ENCODE measurements at regions not wholly inside any gene's neighbourhood (a gene's known extent, or its start where the extent isn't known, plus 50 kb on each side); places are given as distances from the start of the nearest gene placed in this dataset.

DNA sequence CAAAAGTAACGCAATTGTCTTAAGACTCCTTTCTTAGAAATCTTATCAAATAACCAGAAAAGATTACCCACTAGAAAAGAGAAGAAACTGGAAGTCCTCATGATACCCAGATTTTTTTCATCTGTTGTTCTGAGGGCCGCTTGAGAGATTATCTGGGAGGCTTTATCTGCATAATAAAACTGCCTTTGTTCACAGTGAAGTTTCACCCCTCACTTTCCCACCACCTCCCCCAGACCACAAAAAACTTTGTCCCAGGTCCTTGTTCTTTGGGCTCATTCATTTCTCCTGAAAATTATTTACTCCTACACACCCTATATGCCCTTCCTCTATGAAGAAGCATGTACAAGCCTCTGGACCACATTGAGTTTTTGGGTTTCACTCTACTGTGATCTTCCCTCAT is 745.1 kb upstream of the COBL start:
- Histone ChIP-seq H2AFZ (ENCODE audit: low read length) (peak overlapping the region; percentile 42; the same call in 1 of the 2 replicates), H3F3A (ENCODE audit: insufficient read depth, low read length) (no peaks in the 10 kb centered on the region), H3K27ac (ENCODE audit: low read depth, low read length, poor library complexity, severe bottlenecking) (no peak overlapping the region), H3K4me1 (ENCODE audit: insufficient read depth, low read length, severe bottlenecking) (peaks cover 14% of the 10 kb centered on the region), H3K27me3 (ENCODE audit: insufficient read depth, low read length) (no peaks in the 10 kb centered on the region), H3K9me3 (ENCODE audit: low read length) (no peaks in the 10 kb centered on the region), H3K4me3 (ENCODE audit: low read depth, low read length, poor library complexity, severe bottlenecking) (no peak overlapping the region), H3K36me3 (ENCODE audit: insufficient read depth, low read length) (no peaks in the 10 kb centered on the region), H3K79me2 (ENCODE audit: insufficient read depth, low read length) (no peaks in the 10 kb centered on the region), H4K20me1 (ENCODE audit: insufficient read depth, low read length) (no peaks in the 10 kb centered on the region), H3K9ac (ENCODE audit: low read length) (no peak overlapping the region), H3K4me2 (ENCODE audit: low read length) (no peak overlapping the region), H3K9me2 (ENCODE audit: low read depth, low read length) (no peaks in the 10 kb centered on the region)
- TF ChIP-seq, protein P1, sequence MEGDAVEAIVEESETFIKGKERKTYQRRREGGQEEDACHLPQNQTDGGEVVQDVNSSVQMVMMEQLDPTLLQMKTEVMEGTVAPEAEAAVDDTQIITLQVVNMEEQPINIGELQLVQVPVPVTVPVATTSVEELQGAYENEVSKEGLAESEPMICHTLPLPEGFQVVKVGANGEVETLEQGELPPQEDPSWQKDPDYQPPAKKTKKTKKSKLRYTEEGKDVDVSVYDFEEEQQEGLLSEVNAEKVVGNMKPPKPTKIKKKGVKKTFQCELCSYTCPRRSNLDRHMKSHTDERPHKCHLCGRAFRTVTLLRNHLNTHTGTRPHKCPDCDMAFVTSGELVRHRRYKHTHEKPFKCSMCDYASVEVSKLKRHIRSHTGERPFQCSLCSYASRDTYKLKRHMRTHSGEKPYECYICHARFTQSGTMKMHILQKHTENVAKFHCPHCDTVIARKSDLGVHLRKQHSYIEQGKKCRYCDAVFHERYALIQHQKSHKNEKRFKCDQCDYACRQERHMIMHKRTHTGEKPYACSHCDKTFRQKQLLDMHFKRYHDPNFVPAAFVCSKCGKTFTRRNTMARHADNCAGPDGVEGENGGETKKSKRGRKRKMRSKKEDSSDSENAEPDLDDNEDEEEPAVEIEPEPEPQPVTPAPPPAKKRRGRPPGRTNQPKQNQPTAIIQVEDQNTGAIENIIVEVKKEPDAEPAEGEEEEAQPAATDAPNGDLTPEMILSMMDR (IDR thresholded peaks at IDR 0.05; ENCODE audit: low read length), result no peak
- TF ChIP-seq EZH2 (IDR thresholded peaks at IDR 0.05; ENCODE audit: borderline replicate concordance, low read length), result no peak

DNA sequence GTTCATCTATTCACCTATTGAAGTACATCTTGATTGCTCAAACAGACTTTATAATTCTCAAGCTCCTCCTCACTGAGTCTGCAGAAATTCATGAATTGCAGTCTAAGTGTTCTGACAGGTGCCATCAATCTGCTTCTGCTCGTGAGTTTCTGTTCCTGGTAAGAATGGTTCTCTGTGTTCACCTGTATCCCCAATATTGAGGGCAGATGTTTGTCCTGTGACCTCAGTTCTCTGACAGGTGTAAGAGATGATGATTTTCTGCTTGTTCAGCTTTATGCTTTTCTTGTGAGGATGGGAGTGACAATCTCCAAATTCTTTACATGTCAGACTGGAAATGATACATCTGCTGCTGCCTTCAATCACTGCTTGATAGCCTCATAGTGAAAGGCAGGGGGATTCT is 736.9 kb upstream of the COBL start:
- Histone ChIP-seq H2AFZ (ENCODE audit: low read length) (peak overlapping the region; percentile 68), H4K20me1 (ENCODE audit: insufficient read depth, low read length) (no peaks in the 10 kb centered on the region), H3K4me1 (ENCODE audit: insufficient read depth, low read length, severe bottlenecking) (peaks cover 27% of the 10 kb centered on the region), H3F3A (ENCODE audit: insufficient read depth, low read length) (no peaks in the 10 kb centered on the region), H3K9me3 (ENCODE audit: low read length) (no peaks in the 10 kb centered on the region), H3K79me2 (ENCODE audit: insufficient read depth, low read length) (no peaks in the 10 kb centered on the region), H3K4me2 (ENCODE audit: low read length) (peak overlapping the region; percentile 48; the same call in 1 of the 2 replicates), H3K4me3 (ENCODE audit: low read depth, low read length, poor library complexity, severe bottlenecking) (no peak overlapping the region), H3K36me3 (ENCODE audit: insufficient read depth, low read length) (no peaks in the 10 kb centered on the region), H3K27me3 (ENCODE audit: insufficient read depth, low read length) (no peaks in the 10 kb centered on the region), H3K9ac (ENCODE audit: low read length) (no peak overlapping the region), H3K27ac (ENCODE audit: low read depth, low read length, poor library complexity, severe bottlenecking) (no peak overlapping the region), H3K9me2 (ENCODE audit: low read depth, low read length) (no peaks in the 10 kb centered on the region)
- TF ChIP-seq EZH2 (IDR thresholded peaks at IDR 0.05; ENCODE audit: borderline replicate concordance, low read length), result no peak
- TF ChIP-seq, protein P1 (IDR thresholded peaks at IDR 0.05; ENCODE audit: low read length), result no peak

DNA sequence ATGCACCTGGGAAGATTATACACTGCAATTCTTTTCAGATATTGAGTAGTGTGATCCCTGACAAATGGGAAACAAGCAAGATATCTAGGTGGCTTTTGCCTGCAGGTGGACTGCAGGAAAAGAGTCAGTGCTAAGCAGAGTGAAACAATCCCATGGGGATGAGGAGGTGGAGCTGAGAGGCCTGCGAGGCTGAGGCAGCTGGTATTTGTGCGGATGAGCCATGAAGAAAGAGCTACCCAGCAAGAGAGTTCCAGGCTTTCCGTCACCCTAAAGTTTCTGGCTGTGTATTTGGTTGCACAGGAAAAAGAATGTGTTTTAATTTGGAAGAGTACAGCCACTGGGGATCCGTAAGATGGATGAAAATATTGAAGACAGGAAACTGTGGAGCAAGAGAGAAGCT is 714.1 kb upstream of the COBL start:
- no peaks in the 10 kb centered on the region for H3K79me2 ChIP-seq (ENCODE audit: insufficient read depth, low read length)
- no peaks in the 10 kb centered on the region for H3K4me1 ChIP-seq (ENCODE audit: insufficient read depth, low read length, severe bottlenecking)
- peak overlapping the region; percentile 59; the same call in 1 of the 2 replicates for H2AFZ ChIP-seq (ENCODE audit: low read length)
- H3K27ac ChIP-seq (ENCODE audit: low read depth, low read length, poor library complexity, severe bottlenecking), result no peak overlapping the region
- no peak overlapping the region for H3K9ac ChIP-seq (ENCODE audit: low read length)
- H4K20me1 ChIP-seq (ENCODE audit: insufficient read depth, low read length), result no peaks in the 10 kb centered on the region
- no peak overlapping the region for H3K4me3 ChIP-seq (ENCODE audit: low read depth, low read length, poor library complexity, severe bottlenecking)
- H3F3A ChIP-seq (ENCODE audit: insufficient read depth, low read length), result no peaks in the 10 kb centered on the region
- no peaks in the 10 kb centered on the region for H3K36me3 ChIP-seq (ENCODE audit: insufficient read depth, low read length)
- 0 out of 2 replicates have a peak, but pooled peaks cover 2% of the 10 kb centered on the region for H3K9me3 ChIP-seq (ENCODE audit: low read length)
- no peaks in the 10 kb centered on the region for H3K9me2 ChIP-seq (ENCODE audit: low read depth, low read length)
- TF ChIP-seq, protein P1 (IDR thresholded peaks at IDR 0.05; ENCODE audit: low read length), result no peak
- no peak for TF ChIP-seq EZH2 (IDR thresholded peaks at IDR 0.05; ENCODE audit: borderline replicate concordance, low read length)
- H3K4me2 ChIP-seq (ENCODE audit: low read length), result no peak overlapping the region
- no peaks in the 10 kb centered on the region for H3K27me3 ChIP-seq (ENCODE audit: insufficient read depth, low read length)

All from OCI-LY1 (cell line).